SIG-M5 treated with dmso at 0.1 percent for 504 hours (cell line): ENCODE measurements at regions not wholly inside any gene's neighbourhood (a gene's known extent, or its start where the extent isn't known, plus 50 kb on each side); places are given as distances from the start of the nearest gene placed in this dataset.
"Not testable (repeated sequence)": the region's sequence is repeated elsewhere in the genome, so short reads cannot be mapped to it uniquely, and the experiment has no call there.

Source experiments
- DNase-seq: peaks from one replicate; lab custom pipeline; 2025; ENCODE audit not compliant: unreplicated experiment; lab: John Stamatoyannopoulos, UW

- no peak for DNase-seq
Observed at GRCh38 chr1:239125027-239125426, 261.3 kb upstream of the CHRM3 start.

GRCh38 chr1:239123260-239123659 lies 263.1 kb upstream of the CHRM3 start:
- no peak for DNase-seq

- no peak for DNase-seq
Observed at GRCh38 chr1:239112101-239112935, 274.1 kb upstream of the CHRM3 start.

- no peak for DNase-seq
Observed at GRCh38 chr1:239107676-239108075, 278.7 kb upstream of the CHRM3 start.

- DNase-seq = not testable (repeated sequence)
Observed at GRCh38 chr1:239106689-239107088, 279.7 kb upstream of the CHRM3 start.

GRCh38 chr1:239098400-239099037 lies 287.8 kb upstream of the CHRM3 start:
- DNase-seq = no peak

- DNase-seq = no peak
Observed at GRCh38 chr1:239091537-239091936, 294.8 kb upstream of the CHRM3 start.

GRCh38 chr1:239084459-239085080 lies 301.8 kb upstream of the CHRM3 start:
- DNase-seq = no peak

GRCh38 chr1:239081947-239082346 lies 304.4 kb upstream of the CHRM3 start:
- DNase-seq = not testable (repeated sequence)

GRCh38 chr1:239067480-239067879 lies 318.9 kb upstream of the CHRM3 start:
- no peak for DNase-seq

GRCh38 chr1:239067058-239067457 lies 319.3 kb upstream of the CHRM3 start:
- DNase-seq = no peak

- DNase-seq = no peak
Observed at GRCh38 chr1:239061770-239062169, 324.6 kb upstream of the CHRM3 start.

- no peak for DNase-seq
Observed at GRCh38 chr1:239058190-239058589, 328.2 kb upstream of the CHRM3 start.

- no peak for DNase-seq
Observed at GRCh38 chr1:239056940-239057339, 329.4 kb upstream of the CHRM3 start.

GRCh38 chr1:239053279-239053678 lies 333.1 kb upstream of the CHRM3 start:
- DNase-seq = no peak

- DNase-seq = no peak
Observed at GRCh38 chr1:239049571-239049970, 336.8 kb upstream of the CHRM3 start.

GRCh38 chr1:239044829-239045228 lies 341.5 kb upstream of the CHRM3 start:
- DNase-seq = no peak

- no peak for DNase-seq
Observed at GRCh38 chr1:239040523-239040922, 345.8 kb upstream of the CHRM3 start.

- DNase-seq = no peak
Observed at GRCh38 chr1:239031310-239031709, 355.1 kb upstream of the CHRM3 start.

- DNase-seq = no peak
Observed at GRCh38 chr1:239025997-239026694, 360.2 kb upstream of the CHRM3 start.

GRCh38 chr1:239025223-239025622 lies 361.1 kb upstream of the CHRM3 start:
- DNase-seq = peak; percentile 26
